GM21423 (cell line): ENCODE measurements at regions not wholly inside any gene's neighbourhood (a gene's known extent, or its start where the extent isn't known, plus 50 kb on each side); places are given as distances from the start of the nearest gene placed in this dataset.
"Not testable (repeated sequence)": the region's sequence is repeated elsewhere in the genome, so short reads cannot be mapped to it uniquely, and the experiment has no call there.

Source experiments
- ATAC-seq: cut with Tn5 transposase; IDR thresholded peaks from one replicate; pipeline ENCODE4 v1.9.1; 2021; ENCODE audit warnings: mild to moderate bottlenecking, moderate library complexity; ENCODE audit not compliant: unreplicated experiment

DNA sequence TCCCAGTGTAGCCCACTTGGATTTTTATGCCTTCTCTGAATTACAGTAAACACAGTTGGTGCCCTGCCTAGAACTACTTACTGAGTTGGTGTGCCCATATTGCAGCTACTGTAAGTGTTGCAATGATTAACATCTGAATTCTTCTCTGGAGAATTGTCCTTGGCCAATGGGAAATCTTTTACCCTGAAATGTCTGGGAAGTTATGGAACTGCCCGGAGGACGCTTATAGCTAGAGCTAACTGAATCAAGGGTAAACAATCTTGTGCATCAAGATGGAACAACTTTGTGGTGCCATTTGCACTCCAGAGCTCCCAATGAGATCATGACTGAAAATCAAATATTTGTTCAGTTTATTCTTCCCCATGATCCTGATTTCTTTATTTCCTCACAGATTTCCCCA is 246.7 kb upstream of the CBLB start:
- no peak for ATAC-seq

DNA sequence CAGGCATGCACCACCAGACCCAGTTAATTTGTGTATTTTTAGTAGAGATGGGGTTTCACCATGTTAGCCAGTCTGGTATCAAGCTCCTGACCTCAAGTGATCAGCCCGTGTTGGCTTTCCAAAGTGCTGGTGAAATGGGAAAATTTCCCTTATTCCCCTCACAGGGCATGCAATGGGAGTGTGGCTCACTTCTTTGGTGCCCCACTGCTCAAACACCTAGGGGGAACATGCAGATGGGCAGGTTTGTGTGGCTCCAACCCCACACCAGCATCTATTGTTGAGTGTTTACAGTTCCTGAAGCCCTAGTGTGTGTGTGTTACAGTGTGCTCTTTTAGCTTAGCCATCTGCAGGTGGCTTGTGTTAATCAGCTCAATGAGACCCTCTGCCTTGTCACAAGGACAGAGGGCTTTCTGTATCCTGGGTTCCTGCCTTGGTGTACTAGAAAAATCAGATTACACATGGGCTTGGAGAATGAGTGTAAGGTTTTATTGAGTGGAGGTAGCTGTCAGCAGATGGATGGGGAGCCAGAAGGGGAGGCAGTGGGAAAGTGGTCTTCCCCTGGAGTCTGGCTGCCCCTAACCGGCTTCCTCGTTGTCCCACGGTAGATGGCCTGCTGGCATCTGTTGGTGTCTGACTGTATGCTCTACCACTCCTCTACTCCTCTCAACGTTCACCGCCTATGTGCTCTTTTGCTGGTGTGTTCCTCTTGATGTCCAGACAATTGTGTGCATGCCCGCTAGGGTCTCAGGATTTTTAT is 248.1 kb upstream of the CBLB start:
- no peak for ATAC-seq

DNA sequence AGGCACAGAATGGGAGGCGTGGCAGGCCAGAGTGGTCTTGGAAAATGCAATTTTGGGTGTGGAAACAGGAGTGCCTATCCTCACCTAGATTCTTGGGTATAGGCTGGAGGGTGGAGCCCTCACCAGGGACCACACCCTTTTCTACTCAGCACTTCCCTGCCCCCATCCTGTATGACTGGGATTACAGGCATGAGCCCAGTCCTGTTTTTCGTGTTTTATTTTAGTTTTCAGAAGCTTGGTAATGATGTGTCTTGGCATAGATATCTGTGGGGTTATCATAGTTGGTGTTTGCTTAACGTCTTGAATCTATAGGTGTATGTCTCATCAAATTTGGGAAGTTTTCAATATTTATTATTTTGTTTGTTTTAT is 248.7 kb upstream of the CBLB start:
- ATAC-seq, result no peak

DNA sequence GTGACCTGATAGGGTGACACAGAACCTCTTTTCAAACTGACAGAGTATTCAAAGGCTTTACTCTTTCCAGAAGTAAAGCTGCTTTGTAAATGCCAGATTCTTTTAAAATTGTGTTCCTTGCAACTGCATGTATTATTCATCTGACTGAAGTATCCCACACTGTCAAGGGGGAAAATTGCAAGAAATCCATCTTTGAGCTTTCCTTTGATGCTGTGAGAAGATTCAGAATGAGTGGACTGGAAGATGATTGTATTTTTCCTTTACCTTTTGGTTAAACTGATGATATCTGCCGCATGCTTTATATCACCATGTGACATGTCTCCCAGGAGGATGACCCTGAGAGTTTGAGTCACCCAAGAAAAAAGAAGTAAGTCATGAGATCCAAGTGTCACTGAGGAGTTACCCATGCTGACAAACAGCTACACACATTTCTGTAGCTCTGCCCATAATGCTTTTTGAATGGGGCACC is 250.8 kb upstream of the CBLB start:
- ATAC-seq, result no peak

DNA sequence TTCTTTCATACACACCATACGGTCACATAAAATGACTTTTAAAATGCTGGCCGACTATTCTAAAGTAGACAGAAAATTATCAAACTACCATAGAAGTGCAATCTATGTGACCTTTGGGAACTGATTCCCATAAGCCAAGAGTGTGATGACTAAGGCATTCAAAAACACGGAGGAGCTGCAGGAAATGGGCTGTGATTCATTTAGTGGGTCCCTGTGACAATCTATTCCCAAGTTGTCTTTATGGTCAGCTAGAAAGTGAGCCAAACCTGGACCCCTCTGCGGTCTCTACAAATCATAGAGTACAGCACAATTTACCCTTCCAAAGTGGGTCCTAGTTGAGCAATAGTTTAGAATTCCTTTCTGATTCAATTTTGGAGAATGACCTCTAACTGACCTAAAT is 251.5 kb upstream of the CBLB start:
- no peak for ATAC-seq

DNA sequence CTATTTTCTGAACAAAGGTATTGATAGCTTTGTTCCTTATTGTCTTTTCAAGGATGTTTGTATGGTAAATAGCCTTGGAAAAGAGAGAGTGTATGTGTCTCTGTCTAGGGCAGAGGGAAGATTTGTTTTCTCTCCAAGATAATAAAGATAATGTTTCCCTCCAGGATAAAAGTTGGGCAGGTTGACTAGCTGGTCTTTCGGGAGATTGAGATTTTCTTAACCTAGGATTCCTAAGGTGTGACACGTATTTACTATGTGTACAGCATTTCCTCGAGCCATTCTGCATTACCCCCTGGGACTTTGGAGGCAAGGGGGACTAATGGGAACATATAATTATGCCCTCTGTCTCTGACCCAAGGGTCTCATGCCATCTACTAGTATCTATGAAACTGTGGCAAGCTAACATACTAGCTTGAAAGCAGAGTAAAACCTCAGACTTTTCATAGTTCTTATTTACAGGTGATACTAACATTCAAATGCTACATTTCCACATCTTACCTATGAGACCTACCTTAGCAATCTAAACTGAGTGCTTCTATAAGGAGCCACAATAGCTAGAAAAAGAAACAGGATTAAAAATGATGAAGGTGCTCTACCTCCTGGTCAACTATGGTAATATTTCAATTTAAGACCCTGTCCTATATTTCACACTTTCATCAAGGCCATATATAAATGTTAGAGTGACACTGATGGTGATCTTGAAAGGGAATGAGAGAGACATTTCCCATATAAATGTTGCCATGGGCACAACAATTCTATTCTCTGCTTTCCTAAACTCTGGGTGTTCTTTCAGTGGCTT is 252.9 kb upstream of the CBLB start:
- no peak for ATAC-seq

DNA sequence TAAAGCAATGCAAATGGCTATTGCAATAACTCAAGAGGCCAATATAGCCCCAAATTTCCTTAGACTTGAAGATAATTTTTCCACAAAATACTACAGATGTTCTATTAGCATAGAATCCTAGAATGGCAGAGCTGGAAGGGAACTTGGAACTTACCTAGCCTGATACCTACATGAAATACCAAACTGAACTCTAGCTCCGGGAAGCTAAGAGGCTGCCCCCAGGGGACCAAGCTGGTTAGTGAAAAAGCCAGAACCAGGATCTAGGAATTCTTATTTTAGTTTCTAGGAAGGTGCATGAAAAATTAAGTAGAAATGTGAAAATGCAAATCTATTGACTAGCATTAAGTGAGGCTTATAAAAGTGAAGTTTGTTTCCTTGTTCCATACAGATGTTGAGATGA is 256.0 kb upstream of the CBLB start:
- ATAC-seq, result no peak

DNA sequence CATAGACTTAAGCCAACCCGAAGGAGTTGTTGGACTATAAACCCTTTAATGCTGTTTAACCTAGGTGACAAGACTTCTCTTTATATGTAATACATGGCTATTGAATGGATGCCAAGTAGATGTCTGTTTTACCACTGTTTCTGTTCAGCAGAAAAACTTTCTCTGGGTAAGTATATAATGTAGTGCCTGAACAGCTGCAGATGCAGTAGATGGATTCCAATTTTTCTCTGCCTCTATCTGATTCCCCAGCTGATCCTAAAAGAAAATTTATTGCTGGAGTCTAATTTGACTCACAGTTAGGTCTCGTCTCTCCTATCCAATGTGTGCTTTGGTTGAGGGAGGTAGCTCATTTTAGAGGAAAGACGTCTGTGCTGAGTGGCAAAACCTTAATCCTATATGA is 256.5 kb upstream of the CBLB start:
- no peak for ATAC-seq

DNA sequence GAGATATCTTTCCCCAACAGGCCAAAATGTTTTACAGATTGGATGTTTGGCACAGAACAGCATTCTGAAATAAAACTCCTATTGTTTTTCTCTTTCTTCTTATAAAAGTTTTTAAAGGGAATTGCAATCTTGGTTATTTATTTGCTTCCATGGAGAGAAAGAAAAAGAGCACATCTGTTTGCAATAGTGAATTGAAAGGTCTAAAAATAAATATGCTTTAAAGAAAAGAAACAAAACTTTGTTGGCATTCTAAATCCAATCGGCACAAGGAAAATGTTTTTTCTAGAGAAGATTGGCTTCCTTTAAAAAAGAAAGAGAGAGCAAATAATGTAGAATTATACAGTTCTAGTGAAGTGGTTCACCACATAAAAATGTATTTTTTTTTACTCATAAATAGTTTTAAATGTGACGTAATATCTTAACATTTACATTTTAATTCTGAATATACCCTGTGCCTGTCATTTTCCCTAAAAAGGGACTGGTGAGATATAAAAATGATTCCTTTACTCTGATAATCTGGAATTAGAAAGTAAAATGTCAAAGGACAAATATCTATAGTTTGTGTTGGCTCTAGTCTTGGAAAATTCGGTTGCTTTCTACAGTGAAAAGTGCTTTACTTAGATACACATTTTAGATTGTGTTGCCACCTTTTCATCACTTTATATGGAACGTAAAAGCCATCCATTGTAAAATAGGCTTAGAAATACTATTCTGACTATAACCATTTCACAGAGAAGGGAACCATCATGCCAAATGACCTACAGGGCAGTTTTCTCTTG is 257.4 kb upstream of the CBLB start:
- ATAC-seq, result no peak

DNA sequence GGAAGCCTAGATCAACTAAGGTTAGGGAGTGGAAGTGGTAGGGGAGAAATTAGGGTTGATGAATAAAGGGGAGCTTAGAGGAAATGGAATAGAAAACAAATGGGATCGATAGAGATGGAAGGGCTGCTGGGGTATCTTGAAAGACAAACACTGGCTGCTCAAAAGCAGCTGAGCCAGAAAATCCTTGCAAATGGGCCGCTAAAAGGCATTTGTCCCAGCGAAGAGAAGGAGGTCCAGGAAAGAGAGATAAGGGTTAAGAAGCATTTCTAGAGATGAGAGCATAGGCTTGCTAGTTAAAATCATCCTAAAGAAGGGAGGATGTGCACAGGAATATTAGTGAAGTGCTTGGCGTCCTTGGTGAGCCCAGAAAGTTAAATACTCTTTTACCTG is 258.0 kb upstream of the CBLB start:
- ATAC-seq, result no peak

DNA sequence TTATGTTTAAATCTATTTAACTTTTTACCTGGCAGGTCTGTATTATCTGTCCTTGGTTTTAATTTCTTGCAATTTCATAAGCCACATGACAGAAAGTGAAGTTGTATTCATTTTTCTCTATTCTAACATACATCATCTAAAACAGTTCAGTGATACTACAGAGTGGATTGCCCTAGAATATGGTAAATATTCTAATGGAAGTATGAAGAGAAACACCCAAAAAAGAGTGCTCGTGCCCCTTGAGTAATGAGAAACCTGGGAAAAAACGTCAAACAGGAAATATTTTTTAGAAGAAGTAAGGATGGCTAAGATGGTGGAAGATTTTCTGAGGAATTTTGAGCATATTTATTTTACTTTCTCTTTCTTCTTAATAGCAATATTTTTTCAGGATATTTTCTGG is 261.1 kb upstream of the CBLB start:
- no peak for ATAC-seq

DNA sequence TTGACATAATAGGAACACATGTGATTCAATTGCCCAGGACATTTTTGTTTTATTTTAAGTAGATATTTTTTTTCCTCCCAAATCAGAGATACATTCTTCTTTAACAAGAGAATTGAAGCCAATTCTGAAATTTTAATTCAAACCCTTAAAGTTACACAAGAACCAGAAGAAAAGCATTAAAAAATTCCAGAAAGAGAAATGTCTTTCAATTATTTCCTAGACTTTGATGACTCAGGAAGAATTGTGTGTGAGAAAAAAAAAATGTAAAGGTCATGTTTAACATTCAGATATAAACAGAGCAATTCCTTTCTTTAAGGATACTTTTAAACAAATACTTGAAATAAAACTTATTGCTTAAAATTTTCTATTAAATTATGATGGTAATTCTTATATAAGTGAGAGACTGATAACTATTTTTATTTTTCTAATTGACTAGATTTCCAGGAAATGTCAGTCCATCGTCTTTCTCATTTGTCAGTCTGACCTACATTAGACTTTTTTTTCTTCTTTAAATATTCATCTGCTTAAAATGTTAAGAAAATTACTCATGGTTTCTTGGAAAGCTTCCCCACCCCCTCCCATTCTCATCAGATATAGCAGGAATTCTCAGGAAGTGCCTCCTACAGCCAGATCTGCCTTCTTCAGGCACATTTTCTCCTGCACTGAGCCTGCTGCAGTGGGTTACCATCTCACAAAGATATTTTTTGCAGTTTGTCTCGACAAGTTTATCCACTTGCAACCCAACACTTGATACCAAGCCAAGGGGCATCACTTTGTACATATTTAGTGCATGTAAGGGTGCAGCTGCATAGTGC is 261.8 kb upstream of the CBLB start:
- no peak for ATAC-seq

DNA sequence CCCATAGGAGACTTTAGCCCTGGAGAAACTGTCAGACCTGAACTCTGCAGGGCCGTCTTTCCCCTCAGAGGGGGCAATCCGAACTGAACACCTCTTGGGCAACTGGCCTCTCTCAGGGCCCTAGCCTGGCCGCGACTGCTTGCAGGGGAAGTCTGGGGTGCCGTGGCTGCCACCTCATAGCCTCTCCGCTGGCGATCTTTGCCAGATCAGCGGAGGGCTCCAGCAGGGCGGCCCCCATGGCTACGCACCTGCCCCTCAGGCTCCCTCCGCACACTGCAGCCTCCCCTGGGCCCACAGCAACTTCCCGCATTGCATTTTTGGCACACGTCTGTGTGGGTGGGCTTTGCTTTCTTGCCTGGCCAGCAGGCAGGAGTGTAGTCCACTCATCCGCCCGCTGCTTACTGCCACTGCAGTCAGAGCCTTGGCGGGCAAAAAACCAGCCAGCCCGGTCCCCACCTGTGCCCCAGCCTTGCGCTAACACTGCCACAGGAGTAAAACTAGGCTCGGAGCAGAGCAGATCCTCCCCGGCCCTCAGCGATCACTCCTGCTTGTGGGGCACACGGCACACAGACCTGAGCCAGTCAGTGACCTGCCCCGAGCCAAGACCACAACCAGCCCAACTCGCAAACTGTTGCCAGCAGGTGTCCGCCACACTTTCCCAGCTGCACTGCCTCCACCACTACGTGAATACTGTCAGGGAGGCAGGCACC is 266.8 kb upstream of the CBLB start:
- no peak for ATAC-seq

DNA sequence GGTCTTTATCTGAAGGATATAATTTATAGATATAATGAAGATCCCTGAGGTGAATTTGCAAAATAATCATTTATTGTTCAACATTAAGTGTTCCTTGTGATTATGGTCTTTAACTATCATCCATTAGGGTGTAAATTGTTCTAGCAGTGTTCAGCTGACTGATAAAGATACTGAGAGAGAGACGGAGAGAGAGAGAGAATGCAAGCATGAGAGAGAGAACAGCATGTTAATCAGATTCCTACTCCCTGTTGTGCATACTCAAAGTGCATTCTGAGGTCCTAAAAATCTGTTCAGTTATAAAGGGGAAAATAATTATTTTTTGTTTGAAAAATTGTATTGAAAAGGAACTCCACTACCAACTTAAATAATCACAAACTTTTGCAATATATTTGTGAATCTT is 271.0 kb upstream of the CBLB start:
- ATAC-seq, result no peak

DNA sequence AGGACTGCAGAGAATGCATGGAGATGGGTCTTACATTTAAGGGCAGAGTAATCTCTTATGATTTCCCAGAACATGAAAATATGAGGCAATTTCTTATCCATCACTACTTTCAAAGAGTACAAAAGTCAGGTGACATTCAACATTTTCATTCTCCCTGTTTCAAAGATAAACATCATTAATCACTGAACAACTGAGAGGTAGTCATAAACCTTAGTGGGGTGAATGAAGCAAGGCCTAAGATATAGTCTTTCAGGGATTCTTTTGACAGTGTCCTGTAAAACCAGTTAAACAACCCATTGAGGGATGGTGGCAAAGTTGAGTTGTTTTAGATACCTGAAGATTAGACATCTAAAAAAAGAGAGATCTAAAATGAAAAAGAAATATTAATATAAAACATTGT is 271.6 kb upstream of the CBLB start:
- ATAC-seq, result no peak

DNA sequence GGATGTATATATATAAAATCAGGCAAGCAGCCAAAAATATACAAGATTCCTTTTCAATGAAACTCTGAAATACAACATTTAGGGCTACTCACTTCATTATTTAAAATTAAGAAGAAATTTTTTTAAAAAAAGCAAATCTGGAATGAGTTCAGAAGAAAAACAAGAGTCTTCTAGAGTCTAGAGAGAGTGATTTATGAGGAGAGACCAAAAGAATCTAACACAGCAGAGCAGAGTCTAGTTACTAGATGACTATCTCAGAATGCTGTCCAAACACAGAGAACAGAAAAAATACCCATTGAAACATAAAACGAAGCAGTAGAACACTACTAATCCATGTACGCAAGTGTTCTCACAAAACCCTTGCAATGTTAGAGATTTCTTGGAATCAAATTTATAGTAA is 275.2 kb upstream of the CBLB start:
- ATAC-seq, result no peak

DNA sequence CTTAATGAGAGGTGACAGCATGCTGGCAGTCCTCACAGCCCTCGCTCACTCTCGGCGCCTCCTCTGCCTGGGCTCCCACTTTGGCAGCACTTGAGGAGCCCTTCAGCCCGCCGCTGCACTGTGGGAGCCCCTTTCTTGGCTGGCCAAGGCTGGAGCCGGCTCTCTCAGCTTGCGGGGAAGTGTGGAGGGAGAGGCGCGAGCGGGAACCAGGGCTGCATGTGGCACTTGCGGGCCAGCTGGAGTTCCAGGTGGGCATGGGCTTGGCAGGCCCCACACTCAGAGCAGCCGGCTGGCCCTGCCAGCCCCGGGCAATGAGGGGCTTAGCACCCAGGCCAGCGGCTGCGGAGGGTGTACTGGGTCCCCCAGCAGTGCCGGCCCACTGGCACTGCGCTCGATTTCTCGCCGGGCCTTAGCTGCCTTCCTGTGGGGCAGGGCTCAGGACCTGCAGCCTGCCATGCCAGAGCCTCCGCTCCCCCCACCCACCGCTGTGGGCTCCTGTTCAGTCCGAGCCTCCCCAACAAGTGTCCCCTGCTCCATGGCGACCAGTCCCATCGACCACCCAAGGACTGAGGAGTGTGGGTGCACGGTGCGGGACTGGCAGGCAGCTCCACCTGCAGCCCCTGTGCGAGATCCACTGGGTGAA is 279.7 kb upstream of the CBLB start:
- ATAC-seq, result not testable (repeated sequence)

DNA sequence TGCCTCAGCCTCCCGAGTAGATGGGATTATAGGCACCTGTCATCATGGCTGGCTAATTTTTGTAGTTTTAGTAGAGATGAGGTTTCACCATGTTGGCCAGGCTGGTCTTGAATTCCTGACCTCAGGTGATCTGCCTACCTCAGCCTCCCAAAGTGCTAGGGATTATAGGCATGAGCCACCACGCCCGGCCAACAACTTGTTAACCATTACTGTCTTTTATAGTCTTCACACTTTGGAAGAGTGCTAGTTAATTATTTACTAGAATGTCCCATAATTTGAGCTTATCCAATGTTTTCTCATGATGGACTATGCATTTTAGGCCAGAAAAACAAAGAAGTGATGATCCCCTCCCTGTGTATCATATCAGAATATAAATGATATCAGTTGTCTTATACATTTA is 288.6 kb upstream of the CBLB start:
- ATAC-seq, result no peak

DNA sequence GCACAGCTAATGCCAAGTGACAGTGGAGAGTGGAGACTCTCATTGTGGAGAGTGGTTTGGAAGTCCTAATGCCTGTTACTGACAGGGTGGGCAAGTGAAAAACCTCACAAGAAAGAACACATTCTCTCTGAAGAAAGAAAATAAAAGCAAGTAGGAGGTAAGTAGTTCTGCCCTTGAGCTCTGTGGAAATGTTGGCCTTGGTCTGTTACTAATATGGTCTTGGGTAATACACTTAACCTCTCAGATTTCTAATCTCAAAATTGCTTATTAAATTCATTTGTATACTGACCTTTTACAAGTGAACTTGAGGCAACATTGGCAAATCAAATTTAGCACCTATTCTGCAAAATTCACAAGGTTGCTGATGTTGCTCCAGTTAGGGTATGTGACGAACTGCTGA is 291.6 kb upstream of the CBLB start:
- no peak for ATAC-seq

DNA sequence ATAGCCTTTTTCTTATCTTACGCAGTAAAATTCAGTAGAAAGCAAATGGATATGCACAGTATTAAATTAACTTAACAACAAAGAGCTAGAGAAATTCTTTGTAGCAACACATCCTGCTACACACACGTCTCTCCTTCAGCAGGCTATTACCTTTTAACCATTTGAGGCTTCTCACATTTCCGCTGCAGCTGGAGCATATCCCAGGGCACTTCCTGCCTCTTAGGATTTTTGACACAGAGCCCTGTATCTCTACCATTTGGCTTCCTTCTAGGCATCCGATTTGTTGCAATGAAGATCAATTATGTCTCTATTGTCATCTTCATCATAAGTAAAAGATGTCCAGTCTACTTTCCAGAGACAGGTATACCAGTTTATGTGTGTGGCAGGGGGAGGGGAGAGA is 292.4 kb upstream of the CBLB start:
- no peak for ATAC-seq
